Activated B cell treated with CpG ODN at 0.5 μM for 24 hours (primary cell): ENCODE measurements at regions not wholly inside any gene's neighbourhood (a gene's known extent, or its start where the extent isn't known, plus 50 kb on each side); places are given as distances from the start of the nearest gene placed in this dataset.

Experiments
- ATAC-seq: fragments of 200-7000 bp; cut with Tn5 transposase; one replicate; pipeline ENCODE4 v1.10.0; 2021; ENCODE audit warnings: low read depth, mild to moderate bottlenecking, moderate library complexity
- CTCF ChIA-PET: fragments of 350-600 bp; sonication (Branson Sonifier 250); formaldehyde crosslinking; loops from one replicate; lab custom pipeline; 2021; ENCODE audit warnings: antibody characterized with exemption; lab: Charles Lee
- POLR2A ChIA-PET: fragments of 350-600 bp; sonication (Branson Sonifier 250); formaldehyde crosslinking; loops from one replicate; lab custom pipeline; 2021; ENCODE audit warnings: antibody characterized with exemption; lab: Charles Lee
- DNase-seq: peaks from one replicate; pipeline ENCODE4 v3.0.0; 2022
- H3K27ac Mint-ChIP-seq: one replicate; pipeline ENCODE4 v1.8.0; 2020; ENCODE audit warnings: mixed read lengths
- H3K27me3 Mint-ChIP-seq: one replicate; pipeline ENCODE4 v1.8.0; 2021; ENCODE audit warnings: mixed read lengths
- H3K36me3 Mint-ChIP-seq: one replicate; pipeline ENCODE4 v1.8.0; 2021; ENCODE audit warnings: low read depth, mixed read lengths
- H3K4me1 Mint-ChIP-seq: one replicate; pipeline ENCODE4 v1.8.0; 2021; ENCODE audit warnings: mixed read lengths
- H3K4me3 Mint-ChIP-seq: one replicate; pipeline ENCODE4 v1.8.0; 2020; ENCODE audit warnings: mild to moderate bottlenecking, mixed read lengths
- H3K9me3 Mint-ChIP-seq: one replicate; pipeline ENCODE4 v1.8.0; 2020; ENCODE audit warnings: mixed read lengths
- CTCF ChIP-seq: fragments of 200-600 bp; IDR thresholded peaks from one replicate; pipeline ENCODE4 v1.8.0; 2022; ENCODE audit warnings: antibody characterized with exemption, mild to moderate bottlenecking
- intact Hi-C: fragments of 100-400 bp; cut with micrococcal nuclease; formaldehyde crosslinking; loops from one replicate; pipeline ENCODE4 v1.15.1; 2024

DNA sequence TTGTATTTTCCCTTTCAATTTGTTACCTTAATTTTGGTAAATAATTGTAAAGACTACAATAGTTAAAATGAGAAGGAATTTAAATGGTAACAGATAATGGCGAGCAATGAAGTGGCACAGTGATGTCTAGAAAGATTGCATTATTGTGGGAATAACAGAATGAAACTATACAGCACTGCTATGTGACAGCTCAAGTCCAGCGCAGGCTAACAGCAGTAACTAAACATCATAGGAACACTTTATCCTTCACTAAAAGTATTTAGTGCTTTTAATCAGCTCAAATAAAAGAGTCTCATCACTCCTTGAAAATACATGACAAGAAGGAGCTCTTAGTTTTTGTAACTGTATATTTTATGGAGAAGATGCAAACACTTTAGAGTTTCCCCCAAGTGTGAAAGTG is 190.8 kb downstream of the TENT5A start:
- intact Hi-C loops, result no loop called here
- CTCF ChIA-PET, result no interaction called here
- no peaks in the 10 kb centered on the region for H3K9me3 Mint-ChIP-seq
- no peak for ATAC-seq
- DNase-seq, result no peak
- H3K4me1 Mint-ChIP-seq, result no peaks in the 10 kb centered on the region
- no peak overlapping the region for H3K4me3 Mint-ChIP-seq
- no peaks in the 10 kb centered on the region for H3K27me3 Mint-ChIP-seq
- no peak overlapping the region for H3K27ac Mint-ChIP-seq
- TF ChIP-seq CTCF, result no peak
- no peaks in the 10 kb centered on the region for H3K36me3 Mint-ChIP-seq
- POLR2A ChIA-PET, result no interaction called here

GRCh38 chr6:81561071-81561564 is 191.4 kb downstream of the TENT5A start:
- no peak for TF ChIP-seq CTCF
- Mint-ChIP-seq H3K9me3 (no peaks in the 10 kb centered on the region), H3K4me3 (no peak overlapping the region), H3K27ac (no peak overlapping the region), H3K27me3 (no peaks in the 10 kb centered on the region), H3K4me1 (no peaks in the 10 kb centered on the region), H3K36me3 (no peaks in the 10 kb centered on the region)
- intact Hi-C loops, result no loop called here
- DNase-seq (no peak), ATAC-seq (no peak)
- CTCF ChIA-PET, result no interaction called here
- POLR2A ChIA-PET, result no interaction called here

DNA sequence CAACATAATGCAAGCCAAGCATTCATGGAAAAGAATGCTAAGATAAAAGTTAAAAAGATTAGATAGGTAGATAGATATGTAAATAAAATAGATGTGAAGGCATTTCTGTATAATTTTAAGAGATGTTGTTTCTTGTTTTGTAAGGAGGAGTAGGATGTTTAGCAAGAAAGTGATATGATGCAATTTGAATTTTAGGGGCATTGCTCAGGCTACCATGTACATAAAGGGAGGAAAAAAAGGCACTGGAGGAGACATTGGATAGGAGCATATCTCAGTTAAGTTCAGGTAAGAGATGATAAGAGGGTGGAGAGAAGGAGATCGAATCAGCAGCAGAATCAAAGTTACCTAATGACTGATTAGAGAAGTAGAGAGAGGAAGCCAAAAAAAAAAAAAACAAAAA is 194.7 kb downstream of the TENT5A start:
- no peak for DNase-seq
- CTCF ChIA-PET, result no interaction called here
- POLR2A ChIA-PET, result no interaction called here
- ATAC-seq, result no peak
- Mint-ChIP-seq H3K27me3 (no peaks in the 10 kb centered on the region), H3K27ac (no peak overlapping the region), H3K4me1 (no peaks in the 10 kb centered on the region), H3K4me3 (no peak overlapping the region), H3K36me3 (no peaks in the 10 kb centered on the region), H3K9me3 (no peaks in the 10 kb centered on the region)
- no peak for TF ChIP-seq CTCF
- intact Hi-C loops, result no loop called here

DNA sequence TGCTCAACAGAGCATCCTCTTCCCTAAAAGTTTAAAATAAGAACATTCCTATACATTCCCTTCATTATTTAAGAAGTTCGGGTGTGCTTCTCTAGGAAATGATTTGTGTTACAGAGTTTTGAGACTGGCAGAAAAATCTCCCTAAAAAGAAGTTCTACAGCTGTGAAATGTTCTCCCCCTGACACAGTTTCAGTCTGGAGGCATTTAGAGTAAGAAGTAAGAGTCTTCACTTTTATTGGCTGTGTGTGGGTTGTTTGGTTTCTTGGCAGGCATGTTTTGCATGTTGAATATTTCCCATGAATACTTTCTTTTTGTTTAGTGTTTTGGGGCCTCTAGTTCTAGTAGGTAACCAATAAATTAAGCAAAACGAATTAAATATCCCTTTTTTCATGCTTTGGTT is 195.9 kb downstream of the TENT5A start:
- no peak for TF ChIP-seq CTCF
- no peaks in the 10 kb centered on the region for H3K27me3 Mint-ChIP-seq
- no peaks in the 10 kb centered on the region for H3K36me3 Mint-ChIP-seq

GRCh38 chr6:81553216-81553615 is 199.3 kb downstream of the TENT5A start:
- no peak for DNase-seq
- Mint-ChIP-seq H3K27me3 (no peaks in the 10 kb centered on the region), H3K36me3 (no peaks in the 10 kb centered on the region), H3K27ac (no peak overlapping the region), H3K4me3 (no peak overlapping the region), H3K9me3 (no peaks in the 10 kb centered on the region), H3K4me1 (no peaks in the 10 kb centered on the region)
- no peak for ATAC-seq
- intact Hi-C loops, result no loop called here
- ChIA-PET POLR2A (no interaction called here), CTCF (no interaction called here)
- no peak for TF ChIP-seq CTCF

More for the DNA sequence above, 195.9 kb downstream of the TENT5A start:
- H3K27ac Mint-ChIP-seq, result no peak overlapping the region
- ATAC-seq (no peak), DNase-seq (no peak)
- no peak overlapping the region for H3K4me3 Mint-ChIP-seq
- intact Hi-C loops, result no loop called here
- CTCF ChIA-PET, result no interaction called here
- no peaks in the 10 kb centered on the region for H3K9me3 Mint-ChIP-seq
- no peaks in the 10 kb centered on the region for H3K4me1 Mint-ChIP-seq
- POLR2A ChIA-PET, result no interaction called here
